HG03045 (cell line): ENCODE measurements at regions not wholly inside any gene's neighbourhood (a gene's known extent, or its start where the extent isn't known, plus 50 kb on each side); places are given as distances from the start of the nearest gene placed in this dataset.
"Not testable (repeated sequence)": the region's sequence is repeated elsewhere in the genome, so short reads cannot be mapped to it uniquely, and the experiment has no call there.

Source experiments
- ATAC-seq: cut with Tn5 transposase; IDR thresholded peaks from one replicate; pipeline ENCODE4 v1.9.1; 2021; ENCODE audit warnings: mild to moderate bottlenecking, moderate library complexity; ENCODE audit not compliant: unreplicated experiment

- no peak for ATAC-seq
Observed at GRCh38 chr14:23829736-23830471, 123.7 kb upstream of the DHRS4 start.

- ATAC-seq: no peak
Observed at GRCh38 chr14:23831596-23831995, 122.0 kb upstream of the DHRS4 start.

- ATAC-seq: no peak
Observed at GRCh38 chr14:23861666-23862065, 91.9 kb upstream of the DHRS4 start.

- ATAC-seq: no peak
Observed at GRCh38 chr14:23862513-23862912, 91.1 kb upstream of the DHRS4 start.

- ATAC-seq: no peak
Observed at GRCh38 chr14:23863836-23864235, 89.7 kb upstream of the DHRS4 start.

- no peak for ATAC-seq
Observed at GRCh38 chr14:23864259-23864658, 89.3 kb upstream of the DHRS4 start.

- ATAC-seq: no peak
Observed at GRCh38 chr14:23864861-23865260, 88.7 kb upstream of the DHRS4 start.

- no peak for ATAC-seq
Observed at GRCh38 chr14:23865502-23865901, 88.1 kb upstream of the DHRS4 start.

GRCh38 chr14:23866269-23866668 is 87.3 kb upstream of the DHRS4 start:
- no peak for ATAC-seq

GRCh38 chr14:23869078-23869719 is 84.4 kb upstream of the DHRS4 start:
- ATAC-seq: no peak

GRCh38 chr14:23876160-23876750 is 77.3 kb upstream of the DHRS4 start:
- ATAC-seq: no peak

- peak; percentile 61 for ATAC-seq
Observed at GRCh38 chr14:23877111-23877510, 76.5 kb upstream of the DHRS4 start.

- ATAC-seq: peak; percentile 76
Observed at GRCh38 chr14:23877538-23878180, 75.9 kb upstream of the DHRS4 start.

GRCh38 chr14:23881282-23881681 is 72.3 kb upstream of the DHRS4 start:
- ATAC-seq: no peak

- ATAC-seq: no peak
Observed at GRCh38 chr14:23883684-23884540, 69.7 kb upstream of the DHRS4 start.

- ATAC-seq: no peak
Observed at GRCh38 chr14:23884541-23884904, 69.0 kb upstream of the DHRS4 start.

- no peak for ATAC-seq
Observed at GRCh38 chr14:23887536-23887935, 66.0 kb upstream of the DHRS4 start.

- not testable (repeated sequence) for ATAC-seq
Observed at GRCh38 chr14:23891717-23892116, 61.9 kb upstream of the DHRS4 start.

- ATAC-seq: not testable (repeated sequence)
Observed at GRCh38 chr14:23892289-23892688, 61.3 kb upstream of the DHRS4 start.

- no peak for ATAC-seq
Observed at GRCh38 chr14:23894362-23895052, 59.1 kb upstream of the DHRS4 start.
